Heart left ventricle (tissue), 16 donors: ENCODE measurements at regions not wholly inside any gene's neighbourhood (a gene's known extent, or its start where the extent isn't known, plus 50 kb on each side); places are given as distances from the start of the nearest gene placed in this dataset.

ENCODE experiments used
- ATAC-seq, 4 donors: fragments of 200-7000 bp; cut with Tn5 transposase; one replicate each; pipeline ENCODE4 v1.9.1; 2020 to 2022; ENCODE audit warnings: moderate library complexity in 4 of 4, mild to moderate bottlenecking in 3 of 4, moderate number of reproducible peaks in 1 of 4
- DNase-seq, 5 donors: peaks; one replicate each; pipeline ENCODE4 v3.0.0-alpha.2; 2020
- H3K27ac ChIP-seq, 12 donors: fragments of 200-600 bp; sonication (generic) in 4 of 12; one replicate each; pipeline versions ENCODE4 v1.5.0 to v1.8.0; 2016 to 2022; ENCODE audit warnings: mild to moderate bottlenecking in 2 of 12
- H3K27me3 ChIP-seq, 9 donors: fragments of 200-600 bp; sonication (generic) in 2 of 9; one replicate each; pipeline versions ENCODE4 v1.5.1 to v1.8.0; 2016 to 2022; ENCODE audit warnings: mild to moderate bottlenecking in 3 of 9
- H3K36me3 ChIP-seq, 9 donors: fragments of 200-600 bp; sonication (generic) in 2 of 9; one replicate each; pipeline versions ENCODE4 v1.5.0 to v1.8.0; 2018 to 2022; ENCODE audit warnings: mild to moderate bottlenecking in 2 of 9
- H3K4me1 ChIP-seq, 12 donors: fragments of 200-600 bp; sonication (generic) in 4 of 12; one replicate each; pipeline versions ENCODE4 v1.5.0 to v1.8.0; 2016 to 2022; ENCODE audit warnings: mild to moderate bottlenecking in 3 of 12
- H3K4me3 ChIP-seq, 12 donors: fragments of 200-600 bp; sonication (generic) in 4 of 12; one replicate each; pipeline versions ENCODE4 v1.5.0 to v1.8.0; 2017 to 2022; ENCODE audit warnings: mild to moderate bottlenecking in 9 of 12, moderate library complexity in 4 of 12
- H3K9me3 ChIP-seq, 12 donors: fragments of 200-600 bp; sonication (generic) in 4 of 12; one replicate each; pipeline versions ENCODE4 v1.5.0 to v1.8.0; 2016 to 2022; ENCODE audit warnings: mild to moderate bottlenecking in 1 of 12
- POLR2A ChIP-seq, 2 donors: fragments of 450-650 bp; IDR thresholded peaks; one replicate each; pipeline ENCODE4 v1.6.1; 2017; ENCODE audit warnings: antibody characterized with exemption in 2 of 2, mild to moderate bottlenecking in 2 of 2, moderate library complexity in 2 of 2
- WGBS, 4 donors: extraction: QIAGEN DNeasy Blood & Tissue Kit in 2 of 4; methylation state at CpG; one replicate each; pipeline versions ENCODE4 v1.1.5 to v1.1.7; 2013 to 2018; 5-methylcytosine and 5-hydroxymethylcytosine counted together
- intact Hi-C, 10 donors: fragments of 100-400 bp; cut with DNase I; formaldehyde crosslinking; loops; one replicate each; pipeline versions ENCODE4 v1.11.1 to v1.14.2; 2022
- TF ChIP-seq, protein P1 (sequence below), 12 donors: fragments of 200-600 bp; sonication (generic) in 4 of 12; IDR thresholded peaks; one replicate each; pipeline versions ENCODE4 v1.5.0 to v1.8.0; 2018 to 2022; ENCODE audit warnings: antibody characterized with exemption in 12 of 12, mild to moderate bottlenecking in 5 of 12
- donor health status: ischemic (EF 13 %, LVEDD 7.1; RV severe dilation, severe dysfunction).
- donor health status: healthy with polysubstance abuse.
- donor health status: DM: no; HTN: yes; CAD: no.
- donor health status: DM: no; HTN: no; CAD: no.
- donor health status: ischemic (EF 25% LVEDD 6.9; RV normal size, moderate dysfunction).
- donor health status: ischemic (EF 25% LVEDD 5.7; RV mildly dilated, moderate dysfunction).
- donor health status: healthy.
- donor health status: DM: yes; HTN: yes; CAD: no.
- donor health status: ischemic (EF 35%, LVEDD 5.7; RV mildly dilated, moderate dysfunction).
- donor health status: nonischemic (EF 11% LVEDD 7.7; RV severe dilation, severe dysfunction).
- donor health status: DM: yes; HTN: yes; CAD: no.
- donor health status: PGD.
- donor health status: ischemic (EF 29% LVEDD 5.4; RV normal size, mild dysfunction).
- donor health status: nonischemic (EF 23%, LVEDD 6.1; RV moderate dilation, normal function).

DNA sequence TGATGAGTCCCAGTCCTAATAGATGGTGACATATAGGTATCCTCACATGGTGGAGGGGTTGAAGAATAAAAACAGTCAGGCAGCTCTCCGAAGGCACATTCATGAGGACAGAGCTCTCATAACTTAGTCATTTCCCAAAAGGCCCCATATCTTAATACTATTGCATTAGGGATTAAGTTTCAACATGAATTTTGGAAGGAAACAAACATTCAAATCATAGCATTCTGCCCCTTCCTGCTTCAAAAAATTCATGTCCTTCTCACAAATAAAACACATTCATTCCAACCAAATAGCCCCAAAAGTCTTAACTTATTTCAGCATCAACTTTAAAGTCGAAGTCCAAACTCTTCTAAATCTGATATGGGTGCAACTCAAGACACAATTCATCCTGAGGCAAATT, 277.2 kb upstream of the NR4A3 start:
- DNase-seq (no peak), ATAC-seq (no peak)
- H3K36me3 ChIP-seq = no peaks in the 10 kb centered on the region
- H3K4me3 ChIP-seq = no peak overlapping the region
- H3K9me3 ChIP-seq = peaks cover 0 to 7% (median 0%) of the 10 kb centered on the region in 12 donors
- intact Hi-C loops = no loop called here
- 52 to 71% (median 56%) methylated on average over 2 of the region's 2 CpGs for WGBS, 4 donors
- no peaks in the 10 kb centered on the region for H3K4me1 ChIP-seq
- no peaks in the 10 kb centered on the region for H3K27me3 ChIP-seq
- H3K27ac ChIP-seq = no peak overlapping the region
- TF ChIP-seq POLR2A (IDR thresholded peaks at IDR 0.05) = no peak
- TF ChIP-seq, protein P1, sequence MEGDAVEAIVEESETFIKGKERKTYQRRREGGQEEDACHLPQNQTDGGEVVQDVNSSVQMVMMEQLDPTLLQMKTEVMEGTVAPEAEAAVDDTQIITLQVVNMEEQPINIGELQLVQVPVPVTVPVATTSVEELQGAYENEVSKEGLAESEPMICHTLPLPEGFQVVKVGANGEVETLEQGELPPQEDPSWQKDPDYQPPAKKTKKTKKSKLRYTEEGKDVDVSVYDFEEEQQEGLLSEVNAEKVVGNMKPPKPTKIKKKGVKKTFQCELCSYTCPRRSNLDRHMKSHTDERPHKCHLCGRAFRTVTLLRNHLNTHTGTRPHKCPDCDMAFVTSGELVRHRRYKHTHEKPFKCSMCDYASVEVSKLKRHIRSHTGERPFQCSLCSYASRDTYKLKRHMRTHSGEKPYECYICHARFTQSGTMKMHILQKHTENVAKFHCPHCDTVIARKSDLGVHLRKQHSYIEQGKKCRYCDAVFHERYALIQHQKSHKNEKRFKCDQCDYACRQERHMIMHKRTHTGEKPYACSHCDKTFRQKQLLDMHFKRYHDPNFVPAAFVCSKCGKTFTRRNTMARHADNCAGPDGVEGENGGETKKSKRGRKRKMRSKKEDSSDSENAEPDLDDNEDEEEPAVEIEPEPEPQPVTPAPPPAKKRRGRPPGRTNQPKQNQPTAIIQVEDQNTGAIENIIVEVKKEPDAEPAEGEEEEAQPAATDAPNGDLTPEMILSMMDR (IDR thresholded peaks at IDR 0.05) = no peak

DNA sequence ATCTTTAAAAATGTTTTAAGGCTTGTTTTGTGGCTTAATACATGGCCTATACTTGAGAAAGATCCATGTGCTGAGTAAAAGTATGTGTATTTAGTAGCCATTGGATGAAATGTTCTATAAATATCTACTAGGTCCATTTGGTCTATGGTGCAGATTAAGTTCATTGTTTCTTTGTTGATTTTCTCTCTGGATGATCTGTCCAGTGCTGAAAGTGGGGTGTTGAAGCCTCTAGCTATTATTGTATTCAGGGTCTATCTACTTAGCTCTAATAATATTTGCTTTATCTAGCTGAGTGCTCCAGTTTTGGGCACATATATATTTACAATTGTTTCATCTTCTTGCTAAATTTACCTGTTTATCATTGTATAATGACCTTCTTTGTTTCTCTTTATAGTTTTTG, 272.2 kb upstream of the NR4A3 start:
- DNase-seq = no peak
- intact Hi-C loops = no loop called here
- H3K27ac ChIP-seq = no peak overlapping the region
- no peaks in the 10 kb centered on the region for H3K36me3 ChIP-seq
- H3K9me3 ChIP-seq = peaks cover 0 to 27% (median 8%) of the 10 kb centered on the region in 12 donors
- H3K4me1 ChIP-seq = no peaks in the 10 kb centered on the region
- ATAC-seq = no peak
- H3K27me3 ChIP-seq = no peaks in the 10 kb centered on the region
- TF ChIP-seq POLR2A (IDR thresholded peaks at IDR 0.05) = no peak
- TF ChIP-seq, protein P1 (IDR thresholded peaks at IDR 0.05) = no peak
- H3K4me3 ChIP-seq = no peak overlapping the region

GRCh38 chr9:99555792-99556191, 265.9 kb upstream of the NR4A3 start:
- ATAC-seq (no peak), DNase-seq (no peak)
- H3K4me1 ChIP-seq = no peaks in the 10 kb centered on the region
- H3K36me3 ChIP-seq = no peaks in the 10 kb centered on the region
- peaks cover 0 to 20% (median 5%) of the 10 kb centered on the region in 12 donors for H3K9me3 ChIP-seq
- H3K4me3 ChIP-seq = no peak overlapping the region
- TF ChIP-seq, protein P1 (IDR thresholded peaks at IDR 0.05) = no peak
- TF ChIP-seq POLR2A (IDR thresholded peaks at IDR 0.05) = no peak
- intact Hi-C loops = no loop called here
- no peak overlapping the region for H3K27ac ChIP-seq
- no peaks in the 10 kb centered on the region for H3K27me3 ChIP-seq
- WGBS, 4 donors = 50 to 75% (median 69%) methylated on average over 4 of the region's 4 CpGs

- ATAC-seq = no peak
- Histone ChIP-seq H3K27ac (no peak overlapping the region), H3K36me3 (no peaks in the 10 kb centered on the region), H3K4me3 (no peak overlapping the region), H3K4me1 (peaks cover 0 to 9% (median under 1%) of the 10 kb centered on the region in 12 donors), H3K9me3 (peaks cover 0 to 14% (median 0%) of the 10 kb centered on the region in 12 donors), H3K27me3 (no peaks in the 10 kb centered on the region)
- 64 to 78% (median 74%) methylated on average over 3 of the region's 3 CpGs for WGBS, 4 donors
- intact Hi-C loops = no loop called here
- no peak for DNase-seq
- no peak for TF ChIP-seq POLR2A (IDR thresholded peaks at IDR 0.05)
- TF ChIP-seq, protein P1 (IDR thresholded peaks at IDR 0.05) = no peak
Observed at GRCh38 chr9:99556998-99557397, 264.7 kb upstream of the NR4A3 start.
